SU-DHL-6 (cell line): ENCODE measurements at regions not wholly inside any gene's neighbourhood (a gene's known extent, or its start where the extent isn't known, plus 50 kb on each side); places are given as distances from the start of the nearest gene placed in this dataset.

Source experiments
- H2AFZ ChIP-seq: fragments of 200-600 bp; sonication (generic); 2 replicates; pipeline ENCODE4 v1.6.1; 2014; ENCODE audit warnings: low read depth, mild to moderate bottlenecking, moderate library complexity, mixed read lengths, antibody characterized with exemption, low read length; ENCODE audit not compliant: severe bottlenecking
- H3F3A ChIP-seq: fragments of 200-600 bp; shearing (Covaris generic); 2 replicates; pipeline ENCODE4 v1.6.0; 2016; ENCODE audit warnings: antibody characterized with exemption, mild to moderate bottlenecking; ENCODE audit not compliant: insufficient read depth
- H3K27ac ChIP-seq: fragments of 200-600 bp; sonication (generic); 2 replicates; pipeline ENCODE4 v1.5.1; 2016; ENCODE audit warnings: low read depth, mild to moderate bottlenecking, low read length, moderate library complexity, mixed read lengths
- H3K27me3 ChIP-seq: fragments of 200-600 bp; sonication (generic), shearing (Covaris generic); 2 replicates; pipeline ENCODE4 v1.6.0; 2014; ENCODE audit warnings: mild to moderate bottlenecking, low read length
- H3K36me3 ChIP-seq: fragments of 200-600 bp; sonication (generic); 2 replicates; pipeline ENCODE4 v1.6.1; 2014; ENCODE audit warnings: mild to moderate bottlenecking, low read length, mixed read lengths
- H3K4me2 ChIP-seq: fragments of 300-600, 200-600 bp; shearing (Covaris generic), sonication (generic); 2 replicates; pipeline ENCODE4 v1.6.0; 2014; ENCODE audit warnings: low read length, low read depth, mild to moderate bottlenecking; ENCODE audit not compliant: poor library complexity, severe bottlenecking
- H3K4me3 ChIP-seq: fragments of 200-600 bp; sonication (generic); 2 replicates; pipeline ENCODE4 v1.5.1; 2014; ENCODE audit warnings: antibody characterized with exemption, low read length, mild to moderate bottlenecking, mixed read lengths; ENCODE audit not compliant: insufficient read depth, poor library complexity, severe bottlenecking
- H3K79me2 ChIP-seq: fragments of 200-600 bp; sonication (generic); 2 replicates; pipeline ENCODE4 v1.6.1; 2014; ENCODE audit warnings: mild to moderate bottlenecking, low read length, moderate library complexity; ENCODE audit not compliant: insufficient read depth
- H3K9ac ChIP-seq: fragments of 200-600 bp; sonication (generic); 2 replicates; pipeline ENCODE4 v1.7.0; 2014; ENCODE audit warnings: mild to moderate bottlenecking, low read length
- H3K9me2 ChIP-seq: fragments of 200-600 bp; sonication (generic); replicated peaks from 2 replicates; pipeline ENCODE4 v1.6.1; 2014; ENCODE audit warnings: low read length; ENCODE audit not compliant: insufficient read depth
- H3K9me3 ChIP-seq: fragments of 200-600 bp; sonication (generic); 2 replicates; pipeline ENCODE4 v1.6.1; 2014; ENCODE audit warnings: low read length, mixed read lengths; ENCODE audit not compliant: insufficient read depth
- H4K20me1 ChIP-seq: fragments of 200-600 bp; sonication (generic); 2 replicates; pipeline ENCODE4 v1.6.1; 2014; ENCODE audit warnings: low read depth, mild to moderate bottlenecking, antibody characterized with exemption, low read length, moderate library complexity, mixed read lengths
- CTCF ChIP-seq: fragments of 200-600 bp; sonication (generic); IDR thresholded peaks from one replicate; pipeline ENCODE4 v1.5.1; 2017; ENCODE audit warnings: antibody characterized with exemption, mild to moderate bottlenecking, low read length, moderate library complexity; ENCODE audit not compliant: insufficient read depth, poor library complexity, severe bottlenecking
- EZH2phosphoT487 ChIP-seq: fragments of 200-600 bp; sonication (generic), shearing (Covaris generic); conservative IDR thresholded peaks from 2 replicates; pipeline ENCODE4 v1.6.1; 2018; ENCODE audit warnings: mild to moderate bottlenecking, antibody characterized with exemption, low read length, moderate library complexity, mixed read lengths

- TF ChIP-seq EZH2phosphoT487 (no peak), CTCF (no peak)
- H3K27me3 ChIP-seq = no peaks in the 10 kb centered on the region
- no peak overlapping the region for H3K4me2 ChIP-seq
- no peak overlapping the region for H3K4me3 ChIP-seq
- H3K9me3 ChIP-seq = 0 out of 2 replicates have a peak, but pooled peaks cover under 1% of the 10 kb centered on the region
- no peaks in the 10 kb centered on the region for H3K9me2 ChIP-seq
- H2AFZ ChIP-seq = no peak overlapping the region
- H3K79me2 ChIP-seq = no peaks in the 10 kb centered on the region
- no peaks in the 10 kb centered on the region for H4K20me1 ChIP-seq
- H3K9ac ChIP-seq = no peak overlapping the region
- no peak overlapping the region for H3K27ac ChIP-seq
- H3K36me3 ChIP-seq = no peaks in the 10 kb centered on the region
- H3F3A ChIP-seq = no peaks in the 10 kb centered on the region
Observed at GRCh38 chr6:10098756-10099528, 315.9 kb downstream of the TFAP2A start.

GRCh38 chr6:10093282-10093681 is 321.6 kb downstream of the TFAP2A start:
- Histone ChIP-seq H3K36me3 (no peaks in the 10 kb centered on the region), H3F3A (no peaks in the 10 kb centered on the region), H3K79me2 (no peaks in the 10 kb centered on the region), H3K9me3 (peaks cover 16% of the 10 kb centered on the region; the same call in 1 of the 2 replicates), H2AFZ (no peak overlapping the region), H3K27me3 (peaks cover 3% of the 10 kb centered on the region; the same call in 1 of the 2 replicates), H3K4me2 (no peak overlapping the region), H3K9me2 (no peaks in the 10 kb centered on the region), H4K20me1 (no peaks in the 10 kb centered on the region), H3K9ac (no peak overlapping the region), H3K27ac (no peak overlapping the region), H3K4me3 (no peak overlapping the region)
- TF ChIP-seq EZH2phosphoT487 (no peak), CTCF (no peak)

- Histone ChIP-seq H3K27me3 (peaks cover 3% of the 10 kb centered on the region; the same call in 1 of the 2 replicates), H3K36me3 (no peaks in the 10 kb centered on the region), H3K9ac (no peak overlapping the region), H3K9me2 (no peaks in the 10 kb centered on the region), H3K4me3 (no peak overlapping the region), H4K20me1 (no peaks in the 10 kb centered on the region), H3K9me3 (no peaks in the 10 kb centered on the region), H2AFZ (no peak overlapping the region), H3K4me2 (no peak overlapping the region), H3F3A (no peaks in the 10 kb centered on the region), H3K79me2 (no peaks in the 10 kb centered on the region), H3K27ac (no peak overlapping the region)
- no peak for TF ChIP-seq EZH2phosphoT487
- TF ChIP-seq CTCF = no peak
Observed at GRCh38 chr6:10084111-10084986, 330.5 kb downstream of the TFAP2A start.
